Naive thymus-derived CD8-positive, alpha-beta T cell (primary cell): ENCODE measurements at regions not wholly inside any gene's neighbourhood (a gene's known extent, or its start where the extent isn't known, plus 50 kb on each side); places are given as distances from the start of the nearest gene placed in this dataset.

Source experiments
- ATAC-seq, 2 donors: fragments of 150-1000 bp; cut with Tn5 transposase in 1 of 2; sonication (Bioruptor Pico), chemical (Tn5 transposase) in 1 of 2; 1 replicate in 1 of 2; 2 replicates in 1 of 2; pipeline ENCODE4 v1.10.0; 2021; ENCODE audit warnings: mild to moderate bottlenecking in 2 of 2, moderate library complexity in 2 of 2
- POLR2A ChIA-PET: fragments of 350-600 bp; sonication (Branson Sonifier 250); formaldehyde crosslinking; loops from one replicate; lab custom pipeline; 2021; ENCODE audit warnings: antibody characterized with exemption; lab: Charles Lee
- DNase-seq, 10 donors: peaks; one replicate each; pipeline versions ENCODE4 v3.0.0 to v3.0.0-alpha.2; 2020 to 2022
- H3K27ac Mint-ChIP-seq, 10 donors: one replicate each; pipeline ENCODE4 v1.8.0; 2020 to 2022; ENCODE audit warnings: mild to moderate bottlenecking in 10 of 10, mixed read lengths in 10 of 10, moderate library complexity in 4 of 10, inconsistent platforms in 1 of 10
- H3K27me3 Mint-ChIP-seq, 5 donors: one replicate each; pipeline ENCODE4 v1.8.0; 2021 to 2022; ENCODE audit warnings: mixed read lengths in 5 of 5
- H3K36me3 Mint-ChIP-seq, 3 donors: one replicate each; pipeline ENCODE4 v1.8.0; 2020 to 2022; ENCODE audit warnings: mixed read lengths in 3 of 3, mild to moderate bottlenecking in 2 of 3, inconsistent platforms in 1 of 3
- H3K4me1 Mint-ChIP-seq, 4 donors: one replicate each; pipeline ENCODE4 v1.8.0; 2021 to 2022; ENCODE audit warnings: mixed read lengths in 4 of 4
- H3K4me3 Mint-ChIP-seq, 10 donors: one replicate each; pipeline ENCODE4 v1.8.0; 2020 to 2022; ENCODE audit warnings: mild to moderate bottlenecking in 10 of 10, mixed read lengths in 10 of 10, moderate library complexity in 6 of 10, inconsistent platforms in 1 of 10
- H3K9me3 Mint-ChIP-seq, 9 donors: one replicate each; pipeline ENCODE4 v1.8.0; 2020 to 2022; ENCODE audit warnings: mixed read lengths in 9 of 9, mild to moderate bottlenecking in 3 of 9, inconsistent platforms in 1 of 9, moderate library complexity in 1 of 9

DNA sequence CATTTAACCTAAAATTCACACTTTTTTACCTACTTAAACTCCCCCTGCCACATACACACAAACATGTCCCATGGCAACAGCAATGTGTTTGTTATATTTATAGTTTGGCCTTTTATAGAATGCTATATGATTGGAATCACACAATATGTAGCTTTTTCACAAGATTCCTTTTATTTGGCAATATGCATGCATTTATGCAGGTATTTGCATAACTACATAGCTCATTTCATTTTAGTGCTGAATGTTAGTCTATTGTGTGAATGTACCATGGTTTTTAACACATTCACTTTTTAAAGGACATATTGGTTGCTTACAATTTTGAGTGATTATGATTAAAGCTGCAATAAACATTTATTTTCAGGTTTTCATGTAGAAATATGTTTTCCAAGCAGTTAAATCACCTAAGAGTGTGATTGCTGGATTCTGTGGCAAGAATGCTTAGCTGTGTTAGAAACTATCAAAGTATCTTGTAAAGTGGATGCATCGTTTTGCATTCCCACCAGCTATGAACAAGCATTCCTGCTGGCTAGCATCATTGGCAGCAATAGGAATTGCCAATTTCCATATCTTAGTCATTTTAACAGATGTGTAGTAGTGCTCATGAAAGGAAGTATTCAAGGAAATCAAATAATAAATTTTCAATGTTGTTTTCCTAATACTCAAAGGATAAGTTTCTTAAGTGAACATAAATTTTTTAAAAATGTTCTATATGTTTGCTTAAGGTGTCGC is 557.0 kb downstream of the SLITRK1 start:
- Mint-ChIP-seq H3K27me3 (no peaks in the 10 kb centered on the region), H3K36me3 (no peaks in the 10 kb centered on the region), H3K27ac (no peak overlapping the region), H3K4me1 (no peaks in the 10 kb centered on the region), H3K4me3 (no peak overlapping the region), H3K9me3 (peaks cover 0 to 19% (median 5%) of the 10 kb centered on the region in 9 donors)
- ATAC-seq (no peak), DNase-seq (no peak)
- POLR2A ChIA-PET: no interaction called here

GRCh38 chr13:83311886-83312577 is 570.2 kb downstream of the SLITRK1 start:
- no peak overlapping the region for H3K4me3 Mint-ChIP-seq
- DNase-seq (no peak), ATAC-seq (no peak)
- H3K27me3 Mint-ChIP-seq: no peaks in the 10 kb centered on the region
- H3K27ac Mint-ChIP-seq: no peak overlapping the region
- no peaks in the 10 kb centered on the region for H3K4me1 Mint-ChIP-seq
- H3K36me3 Mint-ChIP-seq: no peaks in the 10 kb centered on the region
- H3K9me3 Mint-ChIP-seq: peaks cover 0 to 5% (median 0%) of the 10 kb centered on the region in 9 donors
- POLR2A ChIA-PET: no interaction called here

DNA sequence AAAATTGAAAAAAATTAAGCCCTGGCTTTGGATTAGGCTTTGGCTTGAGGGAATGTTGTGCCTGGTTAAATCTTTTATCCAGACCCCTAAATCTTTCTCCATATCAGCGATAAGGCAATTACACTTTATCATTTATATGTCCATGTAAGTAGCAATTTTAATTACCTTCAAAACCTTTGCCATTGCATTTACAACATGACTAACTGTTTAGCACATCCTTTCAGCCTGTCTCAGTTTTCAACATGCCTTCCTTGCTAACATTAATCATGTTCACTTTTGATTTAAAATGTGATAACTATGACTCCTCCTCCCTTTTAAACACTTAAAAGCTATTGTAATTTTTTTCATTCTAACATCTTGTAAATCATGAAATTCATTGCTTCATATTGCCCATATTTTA is 583.7 kb downstream of the SLITRK1 start:
- no peaks in the 10 kb centered on the region for H3K4me1 Mint-ChIP-seq
- POLR2A ChIA-PET: no interaction called here
- H3K9me3 Mint-ChIP-seq: peaks cover 0 to 14% (median 6%) of the 10 kb centered on the region in 9 donors
- DNase-seq (no peak), ATAC-seq (no peak)
- no peak overlapping the region for H3K27ac Mint-ChIP-seq
- no peaks in the 10 kb centered on the region for H3K36me3 Mint-ChIP-seq
- no peaks in the 10 kb centered on the region for H3K27me3 Mint-ChIP-seq
- no peak overlapping the region for H3K4me3 Mint-ChIP-seq

GRCh38 chr13:83297586-83298290 is 584.5 kb downstream of the SLITRK1 start:
- H3K36me3 Mint-ChIP-seq: no peaks in the 10 kb centered on the region
- no peak overlapping the region for H3K4me3 Mint-ChIP-seq
- no peak for ATAC-seq
- H3K27ac Mint-ChIP-seq: no peak overlapping the region
- no peak for DNase-seq
- peaks cover 0 to 21% (median 6%) of the 10 kb centered on the region in 9 donors for H3K9me3 Mint-ChIP-seq
- H3K27me3 Mint-ChIP-seq: no peaks in the 10 kb centered on the region
- H3K4me1 Mint-ChIP-seq: no peaks in the 10 kb centered on the region
- POLR2A ChIA-PET: no interaction called here

- DNase-seq: no peak
- POLR2A ChIA-PET: no interaction called here
- Mint-ChIP-seq H3K27me3 (no peaks in the 10 kb centered on the region), H3K4me3 (no peak overlapping the region), H3K27ac (no peak overlapping the region), H3K36me3 (no peaks in the 10 kb centered on the region), H3K9me3 (peaks cover 0 to 21% (median 6%) of the 10 kb centered on the region in 9 donors), H3K4me1 (no peaks in the 10 kb centered on the region)
- no peak for ATAC-seq
Observed at GRCh38 chr13:83295686-83296085, 586.6 kb downstream of the SLITRK1 start.

- H3K36me3 Mint-ChIP-seq: no peaks in the 10 kb centered on the region
- H3K27ac Mint-ChIP-seq: no peak overlapping the region
- DNase-seq: no peak
- ATAC-seq: no peak
- no peak overlapping the region for H3K4me3 Mint-ChIP-seq
- no peaks in the 10 kb centered on the region for H3K27me3 Mint-ChIP-seq
- peaks cover 0 to 34% (median 0%) of the 10 kb centered on the region in 9 donors for H3K9me3 Mint-ChIP-seq
- POLR2A ChIA-PET: no interaction called here
- no peaks in the 10 kb centered on the region for H3K4me1 Mint-ChIP-seq
Observed at GRCh38 chr13:83286737-83287136, 595.5 kb downstream of the SLITRK1 start.

- Mint-ChIP-seq H3K27ac (no peak overlapping the region), H3K4me1 (no peaks in the 10 kb centered on the region), H3K9me3 (peaks cover 0 to 4% (median 0%) of the 10 kb centered on the region in 9 donors), H3K27me3 (no peaks in the 10 kb centered on the region), H3K4me3 (no peak overlapping the region), H3K36me3 (no peaks in the 10 kb centered on the region)
- ATAC-seq (no peak), DNase-seq (no peak)
- POLR2A ChIA-PET: no interaction called here
Observed at GRCh38 chr13:83281654-83282053, 600.6 kb downstream of the SLITRK1 start.

- Mint-ChIP-seq H3K27me3 (no peaks in the 10 kb centered on the region), H3K4me3 (no peak overlapping the region), H3K4me1 (no peaks in the 10 kb centered on the region), H3K27ac (no peak overlapping the region), H3K9me3 (peaks cover 0 to 9% (median 3%) of the 10 kb centered on the region in 9 donors), H3K36me3 (no peaks in the 10 kb centered on the region)
- ATAC-seq (no peak), DNase-seq (no peak)
- POLR2A ChIA-PET: no interaction called here
Observed at GRCh38 chr13:83274679-83275078, 607.6 kb downstream of the SLITRK1 start.

GRCh38 chr13:83272652-83273240 is 609.5 kb downstream of the SLITRK1 start:
- H3K27ac Mint-ChIP-seq: no peak overlapping the region
- H3K27me3 Mint-ChIP-seq: no peaks in the 10 kb centered on the region
- no peak overlapping the region for H3K4me3 Mint-ChIP-seq
- no peaks in the 10 kb centered on the region for H3K4me1 Mint-ChIP-seq
- no peaks in the 10 kb centered on the region for H3K36me3 Mint-ChIP-seq
- ATAC-seq (no peak), DNase-seq (no peak)
- H3K9me3 Mint-ChIP-seq: peaks cover 0 to 12% (median 3%) of the 10 kb centered on the region in 9 donors
- POLR2A ChIA-PET: no interaction called here

DNA sequence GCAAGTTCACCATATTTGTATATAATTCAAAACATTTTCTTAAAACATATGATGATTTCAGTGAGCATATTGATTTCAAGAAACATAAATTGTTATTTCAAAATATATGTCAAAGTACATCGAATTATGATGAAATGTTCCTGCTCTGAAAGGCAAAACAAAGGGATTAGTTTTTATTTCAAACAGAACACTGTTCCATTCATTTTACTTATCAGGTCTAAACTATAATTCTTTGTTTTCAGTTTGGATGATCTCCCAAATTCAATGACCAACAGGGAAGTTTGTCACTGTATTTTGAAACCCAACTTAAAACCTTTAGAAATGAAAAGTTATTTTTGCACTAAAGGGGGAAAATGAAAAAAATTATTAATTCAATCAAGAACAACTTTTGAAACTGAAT is 610.2 kb downstream of the SLITRK1 start:
- ATAC-seq (no peak), DNase-seq (no peak)
- POLR2A ChIA-PET: no interaction called here
- Mint-ChIP-seq H3K27ac (no peak overlapping the region), H3K4me1 (no peaks in the 10 kb centered on the region), H3K4me3 (no peak overlapping the region), H3K9me3 (peaks cover 0 to 12% (median 3%) of the 10 kb centered on the region in 9 donors), H3K27me3 (no peaks in the 10 kb centered on the region), H3K36me3 (no peaks in the 10 kb centered on the region)

DNA sequence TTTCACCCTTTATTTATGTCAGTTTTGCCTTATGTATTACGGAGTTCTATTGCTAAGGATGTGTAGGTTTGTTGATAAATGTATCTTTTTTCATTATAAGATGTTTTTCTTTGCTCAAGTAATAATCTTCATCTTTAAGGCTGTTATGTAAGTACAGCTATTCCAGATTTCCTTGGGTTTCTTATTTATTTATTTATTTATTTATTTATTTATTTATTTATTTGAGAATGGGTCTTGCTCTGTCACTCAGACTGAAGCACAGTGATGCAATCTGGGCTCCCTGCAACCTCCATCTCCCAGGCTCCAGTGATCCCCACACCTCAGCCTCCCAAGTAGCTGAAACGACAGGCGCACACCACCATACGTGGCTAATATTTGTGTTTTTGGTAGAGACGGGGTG is 617.0 kb downstream of the SLITRK1 start:
- H3K36me3 Mint-ChIP-seq: peaks cover 0 to 6% (median 0%) of the 10 kb centered on the region in 3 donors
- H3K9me3 Mint-ChIP-seq: peaks cover 0 to 23% (median 5%) of the 10 kb centered on the region in 9 donors
- ATAC-seq (no peak), DNase-seq (no peak)
- POLR2A ChIA-PET: no interaction called here
- no peaks in the 10 kb centered on the region for H3K27me3 Mint-ChIP-seq
- H3K4me3 Mint-ChIP-seq: no peak overlapping the region
- peaks cover 0 to 2% (median 0%) of the 10 kb centered on the region in 4 donors for H3K4me1 Mint-ChIP-seq
- no peak overlapping the region for H3K27ac Mint-ChIP-seq

DNA sequence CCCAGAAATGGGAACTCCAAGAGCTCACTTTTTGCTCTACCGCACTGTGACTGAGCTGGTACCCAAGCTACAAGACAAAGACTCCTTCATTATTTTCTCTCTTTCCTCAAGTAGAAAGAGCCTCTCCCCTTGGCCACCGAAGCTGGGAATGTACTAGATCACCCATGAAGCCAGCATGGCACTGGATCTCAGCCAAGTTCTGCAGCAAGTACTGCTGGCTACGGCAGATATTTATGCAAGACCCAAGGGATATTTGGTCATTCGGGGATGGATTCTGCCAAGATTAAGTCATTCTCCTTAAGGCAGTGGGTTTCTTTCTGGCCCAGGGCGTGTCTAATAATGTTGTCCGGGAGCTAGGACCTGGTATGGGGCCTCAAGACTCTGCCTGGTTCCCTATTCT is 633.5 kb downstream of the SLITRK1 start:
- Mint-ChIP-seq H3K9me3 (peaks cover 0 to 9% (median 6%) of the 10 kb centered on the region in 9 donors), H3K27me3 (no peaks in the 10 kb centered on the region), H3K27ac (no peak overlapping the region), H3K36me3 (no peaks in the 10 kb centered on the region), H3K4me3 (no peak overlapping the region), H3K4me1 (no peaks in the 10 kb centered on the region)
- POLR2A ChIA-PET: no interaction called here
- ATAC-seq (no peak), DNase-seq (no peak)

GRCh38 chr13:83232626-83233025 is 649.6 kb downstream of the SLITRK1 start:
- Mint-ChIP-seq H3K4me1 (no peaks in the 10 kb centered on the region), H3K36me3 (no peaks in the 10 kb centered on the region), H3K4me3 (no peak overlapping the region), H3K9me3 (peaks cover 0 to 17% (median 2%) of the 10 kb centered on the region in 9 donors), H3K27ac (no peak overlapping the region), H3K27me3 (no peaks in the 10 kb centered on the region)
- ATAC-seq (no peak), DNase-seq (no peak)
- POLR2A ChIA-PET: no interaction called here
